Tibial nerve (tissue), 4 donors: ENCODE measurements at regions not wholly inside any gene's neighbourhood (a gene's known extent, or its start where the extent isn't known, plus 50 kb on each side); places are given as distances from the start of the nearest gene placed in this dataset.
"Not testable (repeated sequence)": the region's sequence is repeated elsewhere in the genome, so short reads cannot be mapped to it uniquely, and the experiment has no call there.

Experiments
- DNase-seq, 2 donors: peaks; one replicate each; pipeline ENCODE4 v3.0.0-alpha.2; 2019; ENCODE audit warnings: low spot score in 2 of 2
- H3K27ac ChIP-seq, 4 donors: fragments of 200-600 bp; sonication (generic) in 3 of 4; one replicate each; pipeline ENCODE4 v1.5.1; 2017 to 2019; ENCODE audit warnings: mild to moderate bottlenecking in 1 of 4
- H3K27me3 ChIP-seq, 2 donors: fragments of 200-600 bp; sonication (generic) in 1 of 2; one replicate each; pipeline versions ENCODE4 v1.5.1 to v1.6.0; 2017 to 2019
- H3K36me3 ChIP-seq, 3 donors: fragments of 200-600 bp; sonication (generic); one replicate each; pipeline ENCODE4 v1.5.1; 2018 to 2019
- H3K4me1 ChIP-seq, 4 donors: fragments of 200-600 bp; sonication (generic) in 3 of 4; one replicate each; pipeline ENCODE4 v1.5.1; 2017 to 2019
- H3K4me3 ChIP-seq, 4 donors: fragments of 200-600 bp; sonication (generic) in 3 of 4; one replicate each; pipeline ENCODE4 v1.5.1; 2017 to 2019; ENCODE audit warnings: mild to moderate bottlenecking in 1 of 4, moderate library complexity in 1 of 4
- H3K9me3 ChIP-seq, 4 donors: fragments of 200-600 bp; sonication (generic) in 3 of 4; one replicate each; pipeline ENCODE4 v1.5.1; 2017 to 2019
- CTCF ChIP-seq, 5 experiments: fragments of 200-600 bp in 3 of 5; fragments of 450-650 bp in 2 of 5; sonication (generic) in 3 of 5; IDR thresholded peaks; one replicate each; pipeline ENCODE4 v1.5.1; 2016 to 2019; ENCODE audit warnings: antibody characterized with exemption in 5 of 5, mild to moderate bottlenecking in 3 of 5, moderate library complexity in 2 of 5
- EP300 ChIP-seq, 2 donors: sonication (generic); formaldehyde crosslinking; IDR thresholded peaks; one replicate each; pipeline ENCODE4 v1.6.1; 2017; ENCODE audit warnings: antibody characterized with exemption in 2 of 2, mild to moderate bottlenecking in 1 of 2
- POLR2A ChIP-seq, 2 donors: fragments of 450-650 bp; IDR thresholded peaks; one replicate each; pipeline ENCODE4 v1.6.1; 2017; ENCODE audit warnings: antibody characterized with exemption in 2 of 2, mild to moderate bottlenecking in 2 of 2, moderate library complexity in 2 of 2
- WGBS, 2 donors: methylation state at CpG; one replicate each; pipeline ENCODE4 v1.1.5; 2018; 5-methylcytosine and 5-hydroxymethylcytosine counted together

GRCh38 chr4:165563851-165564250, 185.0 kb downstream of the CPE start:
- Histone ChIP-seq H3K4me1 (no peaks in the 10 kb centered on the region), H3K4me3 (no peak overlapping the region), H3K27me3 (no peaks in the 10 kb centered on the region), H3K36me3 (no peaks in the 10 kb centered on the region), H3K9me3 (peaks cover 0 to 5% (median 0%) of the 10 kb centered on the region in 4 donors), H3K27ac (no peak overlapping the region)
- no peak for DNase-seq
- TF ChIP-seq EP300 (IDR thresholded peaks at IDR 0.05) (no peak), CTCF (IDR thresholded peaks at IDR 0.05) (no peak), POLR2A (IDR thresholded peaks at IDR 0.05) (no peak)

GRCh38 chr4:165569031-165569430, 190.2 kb downstream of the CPE start:
- no peak for DNase-seq
- no peak overlapping the region for H3K27ac ChIP-seq
- no peaks in the 10 kb centered on the region for H3K36me3 ChIP-seq
- TF ChIP-seq EP300 (IDR thresholded peaks at IDR 0.05), result no peak
- TF ChIP-seq POLR2A (IDR thresholded peaks at IDR 0.05), result no peak
- no peak for TF ChIP-seq CTCF (IDR thresholded peaks at IDR 0.05)
- H3K4me3 ChIP-seq, result no peak overlapping the region
- H3K9me3 ChIP-seq, result no peaks in the 10 kb centered on the region
- WGBS, 2 donors, result 85 to 90% methylated on average over 8 of the region's 8 CpGs
- no peaks in the 10 kb centered on the region for H3K4me1 ChIP-seq
- no peaks in the 10 kb centered on the region for H3K27me3 ChIP-seq

GRCh38 chr4:165571476-165571875, 192.7 kb downstream of the CPE start:
- not testable (repeated sequence) for H3K9me3 ChIP-seq, DNase-seq, H3K4me1 ChIP-seq, H3K4me3 ChIP-seq, H3K27ac ChIP-seq, H3K36me3 ChIP-seq, H3K27me3 ChIP-seq
- WGBS, 2 donors, result 85 to 92% methylated on average over 1 of the region's 1 CpG

GRCh38 chr4:165580351-165580905, 201.6 kb downstream of the CPE start:
- WGBS, 2 donors, result 38 to 42% methylated on average over 4 of the region's 4 CpGs
- H3K27ac ChIP-seq, result no peak overlapping the region

GRCh38 chr4:165583341-165583740, 204.5 kb downstream of the CPE start:
- TF ChIP-seq CTCF (IDR thresholded peaks at IDR 0.05) (no peak), POLR2A (IDR thresholded peaks at IDR 0.05) (no peak), EP300 (IDR thresholded peaks at IDR 0.05) (no peak)
- Histone ChIP-seq H3K27ac (no peak overlapping the region), H3K27me3 (no peaks in the 10 kb centered on the region), H3K4me1 (no peaks in the 10 kb centered on the region), H3K36me3 (no peaks in the 10 kb centered on the region), H3K9me3 (peaks cover 0 to 7% (median 0%) of the 10 kb centered on the region in 4 donors), H3K4me3 (no peak overlapping the region)
- DNase-seq, result no peak
- WGBS, 2 donors, result 87 to 92% methylated on average over 3 of the region's 3 CpGs

More at GRCh38 chr4:165580351-165580905, 201.6 kb downstream of the CPE start:
- Histone ChIP-seq H3K27me3 (no peaks in the 10 kb centered on the region), H3K4me3 (no peak overlapping the region), H3K4me1 (no peaks in the 10 kb centered on the region), H3K9me3 (peaks cover 0 to 2% (median 0%) of the 10 kb centered on the region in 4 donors), H3K36me3 (no peaks in the 10 kb centered on the region)
- TF ChIP-seq POLR2A (IDR thresholded peaks at IDR 0.05), result no peak
- no peak for TF ChIP-seq CTCF (IDR thresholded peaks at IDR 0.05)
- TF ChIP-seq EP300 (IDR thresholded peaks at IDR 0.05), result no peak
- DNase-seq, result no peak

- Histone ChIP-seq H3K9me3 (peaks cover 0 to 7% (median 0%) of the 10 kb centered on the region in 4 donors), H3K27me3 (no peaks in the 10 kb centered on the region), H3K4me3 (no peak overlapping the region), H3K36me3 (no peaks in the 10 kb centered on the region), H3K4me1 (peaks cover 0 to 3% (median 0%) of the 10 kb centered on the region in 4 donors), H3K27ac (no peak overlapping the region)
- no peak for DNase-seq
- TF ChIP-seq POLR2A (IDR thresholded peaks at IDR 0.05), result no peak
- no peak for TF ChIP-seq EP300 (IDR thresholded peaks at IDR 0.05)
- no peak for TF ChIP-seq CTCF (IDR thresholded peaks at IDR 0.05)
Observed at GRCh38 chr4:165584916-165585315, 206.1 kb downstream of the CPE start.
